ENCODE measurements at regions not wholly inside any gene's neighbourhood (a gene's known extent, or its start where the extent isn't known, plus 50 kb on each side); places are given as distances from the start of the nearest gene placed in this dataset.

DNA sequence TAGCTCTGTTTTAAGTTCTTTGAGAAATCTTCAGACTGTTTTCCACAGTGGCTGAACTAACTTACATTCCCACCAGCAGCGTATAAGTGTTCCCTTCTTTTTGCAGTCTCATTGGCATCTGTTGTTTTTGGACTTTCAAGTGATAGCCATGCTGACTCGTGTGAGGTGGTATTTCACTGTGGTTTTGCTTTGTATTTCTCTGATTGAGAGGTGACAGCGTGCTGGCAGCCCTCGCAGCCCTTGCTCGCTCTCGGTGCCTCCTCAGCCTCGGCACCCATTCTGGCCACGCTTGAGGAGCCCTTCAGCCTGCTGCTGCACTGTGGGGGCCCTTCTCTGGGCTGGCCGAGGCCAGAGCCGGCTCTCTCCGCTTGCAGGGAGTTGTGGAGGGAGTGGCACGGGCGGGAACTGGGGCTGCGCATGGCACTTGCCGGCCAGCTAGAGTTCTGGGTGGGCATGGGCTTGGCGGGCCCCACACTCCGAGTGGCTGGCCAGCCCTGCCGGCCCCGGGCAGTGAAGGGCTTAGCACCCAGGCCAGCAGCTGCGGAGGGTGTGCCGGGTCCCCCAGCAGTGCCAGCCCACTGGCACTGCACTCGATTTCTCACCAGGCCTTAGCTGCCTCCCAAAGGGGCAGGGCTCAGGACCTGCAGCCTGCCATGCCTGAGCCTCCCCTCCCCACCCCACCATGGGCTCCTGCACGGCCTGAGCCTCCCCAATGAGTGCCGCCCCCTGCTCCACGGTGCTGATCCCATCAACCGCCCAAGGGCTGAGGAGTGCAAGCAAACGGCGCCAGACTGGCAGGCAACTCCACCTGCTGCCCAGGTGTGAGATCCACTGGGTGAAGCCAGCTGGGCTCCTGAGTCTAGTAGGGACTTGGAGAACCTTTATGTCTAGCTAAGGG, 151.8 kb downstream of the IRS1 start:
- TF ChIP-seq CTCF (IDR thresholded peaks at IDR 0.05) (peak in 1 of 6 experiments; percentile 5), POLR2A (IDR thresholded peaks at IDR 0.05) (peak in 1 of 2 donors; percentile 37)
